ENCODE measurements at regions not wholly inside any gene's neighbourhood (a gene's known extent, or its start where the extent isn't known, plus 50 kb on each side); places are given as distances from the start of the nearest gene placed in this dataset.

DNA sequence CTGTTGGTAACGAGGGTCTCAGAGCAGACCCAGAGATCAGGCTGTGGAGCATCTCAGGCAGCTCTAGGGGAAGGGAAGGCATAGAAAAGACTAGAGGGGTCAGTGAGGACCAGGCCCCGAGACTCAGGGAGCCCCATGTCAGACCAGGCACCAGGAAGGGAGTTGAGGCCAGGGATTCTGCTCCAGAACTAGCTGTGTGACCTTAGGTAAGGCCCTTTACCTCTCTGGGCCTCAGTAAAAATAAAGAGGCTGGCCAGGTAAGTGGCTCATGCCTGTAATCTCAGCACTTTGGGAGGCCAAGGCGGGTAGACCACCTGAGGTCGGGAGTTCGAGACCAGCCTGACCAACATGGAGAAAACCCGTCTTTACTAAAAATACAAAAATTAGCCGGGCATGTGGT lies 176.4 kb upstream of the IER5L start:
- no peak overlapping the region for H3K4me3 ChIP-seq (ENCODE audit: insufficient read depth, low read depth, low read length, poor library complexity, severe bottlenecking)
- H3K36me3 ChIP-seq (ENCODE audit: control insufficient read depth, insufficient read depth, low read length) = no peaks in the 10 kb centered on the region
- H3K9me3 ChIP-seq (ENCODE audit: control insufficient read depth, low read length) = no peaks in the 10 kb centered on the region
- no peak for DNase-seq
- H3K27me3 ChIP-seq (replicated peaks; ENCODE audit: control insufficient read depth, insufficient read depth, low read length, poor library complexity, severe bottlenecking) = peaks cover 19% of the 10 kb centered on the region
- H3K4me1 ChIP-seq (ENCODE audit: control insufficient read depth, insufficient read depth, low read length, poor library complexity, severe bottlenecking) = peaks cover 7% of the 10 kb centered on the region
- H3K27ac ChIP-seq (ENCODE audit: insufficient read depth, low read length, poor library complexity, severe bottlenecking) = no peak overlapping the region

DNA sequence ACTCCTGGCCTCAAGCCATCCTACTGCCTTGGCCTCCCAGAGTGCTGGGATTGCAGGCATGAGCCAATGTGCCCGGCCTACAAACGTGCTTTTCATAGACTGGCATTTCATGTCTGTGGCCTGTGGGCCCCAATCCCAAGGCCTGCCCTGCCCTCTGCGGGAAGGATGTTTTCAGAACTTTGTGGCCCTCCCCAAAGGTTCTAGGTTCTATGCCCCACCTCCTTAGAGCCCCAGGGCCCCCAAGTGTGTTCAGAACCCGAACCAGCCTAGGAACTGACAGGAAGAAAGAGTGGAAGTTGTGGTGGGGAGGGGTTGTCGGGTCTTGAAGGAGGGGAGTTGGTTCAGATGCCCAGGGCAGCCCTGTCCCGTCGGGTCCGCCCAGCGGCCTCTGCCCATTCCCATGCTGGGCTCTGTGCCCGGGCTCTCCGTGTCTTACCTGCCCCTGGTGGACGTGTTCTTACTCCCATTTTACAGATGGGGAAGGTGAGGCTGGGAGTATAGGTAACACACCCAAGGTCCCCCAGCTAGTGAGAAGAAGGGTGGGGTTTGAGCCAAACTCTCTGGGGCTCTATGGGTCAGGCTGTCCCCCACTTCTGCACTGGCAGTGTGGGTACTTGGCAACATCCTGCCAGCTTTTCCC lies 175.8 kb upstream of the IER5L start:
- Histone ChIP-seq H3K4me1 (ENCODE audit: control insufficient read depth, insufficient read depth, low read length, poor library complexity, severe bottlenecking) (peaks cover 7% of the 10 kb centered on the region), H3K36me3 (ENCODE audit: control insufficient read depth, insufficient read depth, low read length) (no peaks in the 10 kb centered on the region), H3K27ac (ENCODE audit: insufficient read depth, low read length, poor library complexity, severe bottlenecking) (no peak overlapping the region), H3K27me3 (replicated peaks; ENCODE audit: control insufficient read depth, insufficient read depth, low read length, poor library complexity, severe bottlenecking) (peaks cover 19% of the 10 kb centered on the region), H3K4me3 (ENCODE audit: insufficient read depth, low read depth, low read length, poor library complexity, severe bottlenecking) (no peak overlapping the region), H3K9me3 (ENCODE audit: control insufficient read depth, low read length) (no peaks in the 10 kb centered on the region)
- DNase-seq = no peak

DNA sequence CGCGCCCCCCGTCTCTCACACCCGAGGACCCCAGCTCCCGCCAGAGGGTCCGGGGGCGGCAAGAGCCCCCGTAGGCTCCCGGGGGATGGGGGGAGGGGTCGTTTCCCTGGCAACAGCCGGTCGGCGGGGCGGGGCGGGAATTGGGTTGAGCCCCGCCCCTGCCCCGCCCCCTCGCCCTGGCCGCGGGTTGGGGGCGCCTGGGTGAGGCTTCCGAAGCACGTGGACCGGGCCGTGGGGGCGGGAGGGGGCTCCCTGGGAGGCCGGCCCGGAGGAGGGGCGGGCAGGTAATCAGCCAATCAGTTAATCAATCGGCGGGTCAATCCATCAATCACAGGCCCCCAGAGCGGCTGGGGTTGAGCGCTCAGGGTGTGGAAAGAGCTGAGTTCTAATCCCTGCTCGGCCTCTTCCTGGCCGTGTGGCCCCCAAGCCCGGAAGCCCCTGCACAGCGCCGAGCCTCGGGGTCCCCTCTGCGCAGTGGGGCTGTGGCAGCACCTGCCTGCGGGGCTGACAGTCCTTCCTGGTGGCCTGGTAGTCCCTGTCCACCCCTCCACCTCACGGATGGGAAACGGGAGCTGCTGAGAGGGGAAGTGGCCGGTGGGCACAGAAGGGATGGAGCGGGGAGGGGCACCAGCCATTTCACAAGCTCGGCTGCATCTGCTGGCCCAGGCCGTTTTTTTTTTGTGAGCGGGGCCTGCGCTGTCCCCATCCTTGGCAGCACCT lies 174.2 kb upstream of the IER5L start:
- no peak overlapping the region for H3K27ac ChIP-seq (ENCODE audit: insufficient read depth, low read length, poor library complexity, severe bottlenecking)
- DNase-seq = no peak
- peak overlapping the region; percentile 22 for H3K4me3 ChIP-seq (ENCODE audit: insufficient read depth, low read depth, low read length, poor library complexity, severe bottlenecking)
- peaks cover 19% of the 10 kb centered on the region for H3K27me3 ChIP-seq (replicated peaks; ENCODE audit: control insufficient read depth, insufficient read depth, low read length, poor library complexity, severe bottlenecking)
- H3K36me3 ChIP-seq (ENCODE audit: control insufficient read depth, insufficient read depth, low read length) = no peaks in the 10 kb centered on the region
- H3K4me1 ChIP-seq (ENCODE audit: control insufficient read depth, insufficient read depth, low read length, poor library complexity, severe bottlenecking) = peaks cover 7% of the 10 kb centered on the region
- no peaks in the 10 kb centered on the region for H3K9me3 ChIP-seq (ENCODE audit: control insufficient read depth, low read length)

DNA sequence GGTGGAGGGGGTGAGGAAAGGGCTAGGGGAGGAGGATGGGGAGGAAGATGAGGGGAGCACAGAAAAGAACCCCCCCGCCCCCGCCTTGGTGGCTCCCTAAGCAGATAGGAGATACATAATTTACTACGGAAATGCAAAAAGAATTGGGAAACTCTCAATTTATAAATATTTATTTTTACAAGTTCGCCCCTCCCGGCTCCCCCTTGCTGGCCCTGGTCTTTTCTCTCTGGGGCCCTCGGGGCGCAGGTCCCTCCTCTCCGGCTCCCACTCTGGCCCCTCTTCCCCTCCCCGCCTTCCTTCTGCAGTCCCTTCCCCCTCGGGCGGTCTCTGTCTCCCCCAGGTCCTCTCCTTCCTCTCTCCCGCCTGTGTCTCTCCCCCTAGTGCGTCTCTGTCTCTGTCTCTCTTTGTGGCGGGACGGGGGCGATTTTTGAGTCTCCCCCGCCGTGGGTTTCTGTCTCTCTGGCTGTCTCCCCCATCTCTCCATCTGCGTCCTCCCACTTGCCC lies 173.6 kb upstream of the IER5L start:
- H3K4me3 ChIP-seq (ENCODE audit: insufficient read depth, low read depth, low read length, poor library complexity, severe bottlenecking) = peak overlapping the region; percentile 22
- no peak overlapping the region for H3K27ac ChIP-seq (ENCODE audit: insufficient read depth, low read length, poor library complexity, severe bottlenecking)
- no peaks in the 10 kb centered on the region for H3K9me3 ChIP-seq (ENCODE audit: control insufficient read depth, low read length)

DNA sequence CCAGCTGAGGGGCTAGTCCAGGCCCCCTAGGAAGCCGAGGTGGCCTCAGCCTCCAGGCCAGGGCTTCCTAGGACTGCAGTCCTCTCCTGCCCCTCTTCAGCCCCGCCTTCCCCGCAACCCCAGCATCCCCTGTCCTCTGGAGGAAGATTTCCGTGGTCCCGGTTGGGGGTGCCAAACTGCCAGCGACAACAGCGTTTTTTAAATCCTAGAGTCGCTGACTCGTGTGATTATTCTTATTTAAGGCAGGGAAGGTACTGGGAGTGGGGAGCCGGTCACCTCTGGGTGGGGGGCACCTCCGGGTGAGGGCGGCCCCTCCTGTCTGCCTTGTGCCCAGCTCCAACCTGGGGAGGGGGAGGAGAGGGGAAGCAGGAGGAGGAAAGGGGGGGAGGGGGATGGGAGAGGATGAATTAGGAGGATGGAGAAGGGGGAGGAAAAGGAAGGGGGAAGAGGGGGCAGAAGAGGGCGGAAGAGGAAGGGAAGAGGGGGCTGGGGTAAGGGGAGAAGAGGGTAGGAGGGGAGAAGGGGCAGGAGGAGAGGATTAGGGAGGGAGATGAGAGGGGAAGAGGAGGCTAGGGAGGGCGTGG lies 173.1 kb upstream of the IER5L start:
- Histone ChIP-seq H3K4me1 (ENCODE audit: control insufficient read depth, insufficient read depth, low read length, poor library complexity, severe bottlenecking) (peaks cover 7% of the 10 kb centered on the region), H3K27me3 (replicated peaks; ENCODE audit: control insufficient read depth, insufficient read depth, low read length, poor library complexity, severe bottlenecking) (peaks cover 19% of the 10 kb centered on the region), H3K4me3 (ENCODE audit: insufficient read depth, low read depth, low read length, poor library complexity, severe bottlenecking) (no peak overlapping the region), H3K36me3 (ENCODE audit: control insufficient read depth, insufficient read depth, low read length) (no peaks in the 10 kb centered on the region), H3K27ac (ENCODE audit: insufficient read depth, low read length, poor library complexity, severe bottlenecking) (no peak overlapping the region), H3K9me3 (ENCODE audit: control insufficient read depth, low read length) (no peaks in the 10 kb centered on the region)
- no peak for DNase-seq

More for the DNA sequence above, 173.6 kb upstream of the IER5L start:
- no peak for DNase-seq
- Histone ChIP-seq H3K36me3 (ENCODE audit: control insufficient read depth, insufficient read depth, low read length) (no peaks in the 10 kb centered on the region), H3K27me3 (replicated peaks; ENCODE audit: control insufficient read depth, insufficient read depth, low read length, poor library complexity, severe bottlenecking) (peaks cover 19% of the 10 kb centered on the region), H3K4me1 (ENCODE audit: control insufficient read depth, insufficient read depth, low read length, poor library complexity, severe bottlenecking) (peaks cover 7% of the 10 kb centered on the region)

DNA sequence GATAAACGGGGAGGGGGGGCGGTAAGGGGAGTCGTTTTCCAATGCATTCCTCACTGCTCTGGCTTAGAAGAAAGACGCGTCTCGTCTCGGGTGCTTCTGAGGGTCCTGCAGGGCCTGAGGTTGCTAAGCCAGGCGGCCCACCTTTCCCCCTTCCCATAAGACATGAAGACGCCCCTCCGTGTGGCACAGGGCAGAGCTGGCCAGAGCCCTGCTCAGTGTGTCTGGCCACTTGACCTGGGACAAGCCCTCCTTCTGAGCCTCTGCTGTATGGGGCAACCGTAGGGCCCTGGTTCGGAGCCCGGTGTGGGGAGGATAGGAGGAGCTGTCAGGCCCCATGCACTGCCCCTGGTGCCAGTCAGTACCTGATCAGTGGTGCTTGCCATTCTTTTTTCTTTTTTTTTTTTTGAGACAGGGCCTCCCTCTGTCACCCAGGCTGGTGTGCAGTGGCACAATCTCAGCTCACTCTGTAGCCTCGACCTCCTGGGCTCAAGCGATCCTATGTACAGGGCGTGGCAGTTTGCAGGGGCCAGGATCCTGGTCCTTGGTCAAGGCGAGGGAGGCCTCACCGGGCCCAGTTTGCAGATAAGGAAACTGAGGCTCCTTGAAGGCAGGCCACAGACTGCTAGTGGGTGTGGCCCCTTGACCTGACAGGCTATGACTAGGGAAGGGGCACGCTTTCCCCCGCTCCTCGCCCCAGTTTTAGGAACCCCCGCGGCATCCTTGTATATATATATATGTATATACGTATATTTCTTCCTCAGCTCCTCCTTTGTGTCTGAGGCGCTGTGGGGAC lies 172.3 kb upstream of the IER5L start:
- Histone ChIP-seq H3K4me3 (ENCODE audit: insufficient read depth, low read depth, low read length, poor library complexity, severe bottlenecking) (no peak overlapping the region), H3K27ac (ENCODE audit: insufficient read depth, low read length, poor library complexity, severe bottlenecking) (no peak overlapping the region), H3K4me1 (ENCODE audit: control insufficient read depth, insufficient read depth, low read length, poor library complexity, severe bottlenecking) (peaks cover 7% of the 10 kb centered on the region), H3K9me3 (ENCODE audit: control insufficient read depth, low read length) (no peaks in the 10 kb centered on the region), H3K27me3 (replicated peaks; ENCODE audit: control insufficient read depth, insufficient read depth, low read length, poor library complexity, severe bottlenecking) (peaks cover 19% of the 10 kb centered on the region), H3K36me3 (ENCODE audit: control insufficient read depth, insufficient read depth, low read length) (no peaks in the 10 kb centered on the region)
- DNase-seq = no peak

DNA sequence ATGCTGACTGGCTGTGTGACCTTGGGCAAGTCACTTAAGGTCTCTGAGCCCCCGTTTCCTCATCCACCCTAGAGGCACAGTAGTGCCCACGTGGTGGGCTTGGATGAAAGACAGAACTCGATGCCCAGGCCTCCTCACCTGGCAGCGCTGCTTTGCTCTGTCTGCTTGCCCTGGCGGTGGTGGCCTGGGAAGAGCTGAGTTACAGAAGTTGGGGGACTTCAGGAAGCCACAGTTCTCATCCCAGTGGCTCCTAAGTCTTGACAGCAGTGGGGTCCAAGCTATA lies 171.5 kb upstream of the IER5L start:
- Histone ChIP-seq H3K9me3 (ENCODE audit: control insufficient read depth, low read length) (no peaks in the 10 kb centered on the region), H3K36me3 (ENCODE audit: control insufficient read depth, insufficient read depth, low read length) (no peaks in the 10 kb centered on the region), H3K27me3 (replicated peaks; ENCODE audit: control insufficient read depth, insufficient read depth, low read length, poor library complexity, severe bottlenecking) (peaks cover 19% of the 10 kb centered on the region), H3K4me1 (ENCODE audit: control insufficient read depth, insufficient read depth, low read length, poor library complexity, severe bottlenecking) (peaks cover 7% of the 10 kb centered on the region), H3K4me3 (ENCODE audit: insufficient read depth, low read depth, low read length, poor library complexity, severe bottlenecking) (no peak overlapping the region), H3K27ac (ENCODE audit: insufficient read depth, low read length, poor library complexity, severe bottlenecking) (no peak overlapping the region)
- DNase-seq = no peak

DNA sequence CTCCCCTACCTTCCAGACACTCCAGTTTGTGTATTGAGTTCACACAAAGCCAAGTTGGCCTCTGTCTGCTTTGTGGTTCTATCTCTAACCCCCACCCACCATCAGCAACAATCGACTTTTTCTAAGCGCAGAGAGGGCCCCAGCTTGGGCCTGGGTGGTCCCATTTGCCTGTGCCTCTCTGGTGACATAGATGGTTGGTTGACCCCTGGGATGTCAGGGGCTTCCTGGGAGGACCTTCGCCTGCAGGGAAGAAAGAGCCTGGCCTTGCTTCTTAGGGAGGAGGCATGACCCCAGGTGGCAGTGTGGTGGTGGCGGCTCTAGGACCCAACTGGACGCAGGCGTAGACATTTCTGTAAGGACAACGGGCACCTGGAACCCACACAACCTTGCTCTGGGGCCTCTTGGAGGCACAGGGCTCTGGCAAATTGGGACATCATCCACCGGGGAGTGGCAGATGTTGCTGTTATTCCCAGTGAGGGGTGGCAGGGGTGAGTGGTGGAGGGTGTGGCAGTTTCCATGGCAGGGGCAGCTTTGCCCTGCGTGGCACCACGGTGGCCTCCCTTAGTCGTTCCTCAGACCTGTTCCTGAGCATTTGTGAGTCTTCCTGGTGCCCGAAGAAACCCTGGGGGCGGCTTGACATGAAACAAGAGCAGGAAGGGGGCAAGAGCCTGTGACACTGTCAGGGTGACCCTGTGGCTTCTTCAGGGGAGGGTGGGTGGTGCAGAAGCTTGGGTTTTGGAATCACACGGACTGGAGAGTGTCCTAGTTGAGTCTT lies 171.0 kb upstream of the IER5L start:
- no peaks in the 10 kb centered on the region for H3K9me3 ChIP-seq (ENCODE audit: control insufficient read depth, low read length)
- peaks cover 19% of the 10 kb centered on the region for H3K27me3 ChIP-seq (replicated peaks; ENCODE audit: control insufficient read depth, insufficient read depth, low read length, poor library complexity, severe bottlenecking)
- H3K27ac ChIP-seq (ENCODE audit: insufficient read depth, low read length, poor library complexity, severe bottlenecking) = no peak overlapping the region
- peaks cover 7% of the 10 kb centered on the region for H3K4me1 ChIP-seq (ENCODE audit: control insufficient read depth, insufficient read depth, low read length, poor library complexity, severe bottlenecking)
- H3K4me3 ChIP-seq (ENCODE audit: insufficient read depth, low read depth, low read length, poor library complexity, severe bottlenecking) = no peak overlapping the region
- no peak for DNase-seq
- no peaks in the 10 kb centered on the region for H3K36me3 ChIP-seq (ENCODE audit: control insufficient read depth, insufficient read depth, low read length)

DNA sequence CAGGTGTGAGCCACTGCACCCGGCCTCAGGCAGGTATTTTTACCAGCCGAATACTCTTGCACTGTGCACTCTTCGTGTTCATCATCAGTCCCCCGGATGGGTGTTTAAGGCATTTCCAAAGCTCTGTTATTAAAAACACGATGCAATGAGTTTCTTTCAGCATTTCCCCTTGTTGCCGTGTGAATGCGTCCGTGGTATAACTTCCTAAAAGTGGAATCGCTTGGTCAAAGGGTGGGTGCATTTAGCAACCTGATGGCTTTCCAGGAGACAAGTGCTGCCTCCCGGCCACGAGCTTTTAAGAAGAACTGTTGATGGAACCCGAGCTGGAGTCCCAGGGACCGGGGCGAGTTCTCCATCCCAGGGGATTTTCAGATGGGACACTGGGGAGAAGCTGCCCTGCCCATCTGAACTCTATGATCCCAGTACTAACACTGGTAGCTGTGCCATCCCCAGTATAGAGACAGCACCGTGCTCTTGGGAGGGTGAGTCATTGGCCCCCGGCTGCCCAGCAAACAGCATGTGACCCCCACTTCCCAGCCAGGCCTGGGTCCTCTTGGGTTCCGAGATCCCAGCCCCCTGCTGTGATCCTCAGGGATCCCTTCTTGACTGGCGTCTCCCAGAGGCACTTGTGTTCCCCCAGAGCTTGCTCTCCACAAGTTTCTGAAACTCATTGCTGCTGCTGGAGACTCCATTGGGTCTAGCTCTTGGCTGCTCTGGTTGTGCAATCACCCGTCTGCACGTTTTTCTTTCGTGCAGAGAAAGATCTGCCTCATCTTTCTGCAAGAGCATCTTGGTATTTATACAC lies 169.5 kb upstream of the IER5L start:
- H3K27ac ChIP-seq (ENCODE audit: insufficient read depth, low read length, poor library complexity, severe bottlenecking) = no peak overlapping the region
- no peaks in the 10 kb centered on the region for H3K36me3 ChIP-seq (ENCODE audit: control insufficient read depth, insufficient read depth, low read length)
- H3K4me3 ChIP-seq (ENCODE audit: insufficient read depth, low read depth, low read length, poor library complexity, severe bottlenecking) = no peak overlapping the region
- no peaks in the 10 kb centered on the region for H3K9me3 ChIP-seq (ENCODE audit: control insufficient read depth, low read length)
- no peak for DNase-seq
- H3K27me3 ChIP-seq (replicated peaks; ENCODE audit: control insufficient read depth, insufficient read depth, low read length, poor library complexity, severe bottlenecking) = peaks cover 17% of the 10 kb centered on the region
- peaks cover 7% of the 10 kb centered on the region for H3K4me1 ChIP-seq (ENCODE audit: control insufficient read depth, insufficient read depth, low read length, poor library complexity, severe bottlenecking)
